ENCODE measurements at regions not wholly inside any gene's neighbourhood (a gene's known extent, or its start where the extent isn't known, plus 50 kb on each side); places are given as distances from the start of the nearest gene placed in this dataset.

GRCh38 chr6:122035173-122035572, 364.3 kb upstream of the HSF2 start:
- DNase-seq (no peak), FAIRE-seq (no peak)
- no peaks in the 10 kb centered on the region for H3K4me1 ChIP-seq (ENCODE audit: control insufficient read depth in 2 of 3, insufficient read depth in 2 of 3, low read depth in 1 of 3, low read length in 3 of 3)
- intact Hi-C loops (cut with DNase I), result no loop called here
- H3K9ac ChIP-seq (ENCODE audit: low read length in 3 of 3), result no peak overlapping the region
- no peaks in the 10 kb centered on the region for H3K27me3 ChIP-seq (ENCODE audit: control insufficient read depth, insufficient read depth, low read length)
- no peak overlapping the region for H3K27ac ChIP-seq (ENCODE audit: low read depth in 2 of 2, low read length in 2 of 2)
- H3K36me3 ChIP-seq (ENCODE audit: control insufficient read depth in 2 of 3, insufficient read depth in 3 of 3, low read length in 3 of 3), result no peaks in the 10 kb centered on the region
- no peak overlapping the region for H3K4me3 ChIP-seq (ENCODE audit: low read length in 3 of 3)
- no peaks in the 10 kb centered on the region for H3K9me3 ChIP-seq (ENCODE audit: control insufficient read depth in 2 of 3, insufficient read depth in 1 of 3, low read length in 3 of 3)
- TF ChIP-seq CTCF (IDR thresholded peaks at IDR 0.05; ENCODE audit: borderline replicate concordance, extremely low read depth, insufficient read depth), result no peak

- no peak for TF ChIP-seq CTCF (IDR thresholded peaks at IDR 0.05; ENCODE audit: borderline replicate concordance, extremely low read depth, insufficient read depth)
- no peak for FAIRE-seq
Measured at GRCh38 chr6:122040261-122040660, 359.2 kb upstream of the HSF2 start.

GRCh38 chr6:122042380-122042779, 357.1 kb upstream of the HSF2 start:
- H3K36me3 ChIP-seq (ENCODE audit: control insufficient read depth in 2 of 3, insufficient read depth in 3 of 3, low read length in 3 of 3), result no peaks in the 10 kb centered on the region
- intact Hi-C loops (cut with DNase I), result no loop called here
- H3K27me3 ChIP-seq (ENCODE audit: control insufficient read depth, insufficient read depth, low read length), result no peaks in the 10 kb centered on the region
- DNase-seq (no peak), FAIRE-seq (no peak)
- H3K27ac ChIP-seq (ENCODE audit: low read depth in 2 of 2, low read length in 2 of 2), result no peak overlapping the region
- H3K4me3 ChIP-seq (ENCODE audit: low read length in 3 of 3), result no peak overlapping the region
- no peaks in the 10 kb centered on the region for H3K4me1 ChIP-seq (ENCODE audit: control insufficient read depth in 2 of 3, insufficient read depth in 2 of 3, low read depth in 1 of 3, low read length in 3 of 3)
- H3K9ac ChIP-seq (ENCODE audit: low read length in 3 of 3), result no peak overlapping the region
- no peak for TF ChIP-seq CTCF (IDR thresholded peaks at IDR 0.05; ENCODE audit: borderline replicate concordance, extremely low read depth, insufficient read depth)
- H3K9me3 ChIP-seq (ENCODE audit: control insufficient read depth in 2 of 3, insufficient read depth in 1 of 3, low read length in 3 of 3), result no peaks in the 10 kb centered on the region

More at GRCh38 chr6:122040261-122040660, 359.2 kb upstream of the HSF2 start:
- Histone ChIP-seq H3K4me3 (ENCODE audit: low read length in 3 of 3) (no peak overlapping the region), H3K36me3 (ENCODE audit: control insufficient read depth in 2 of 3, insufficient read depth in 3 of 3, low read length in 3 of 3) (no peaks in the 10 kb centered on the region), H3K27me3 (ENCODE audit: control insufficient read depth, insufficient read depth, low read length) (no peaks in the 10 kb centered on the region), H3K4me1 (ENCODE audit: control insufficient read depth in 2 of 3, insufficient read depth in 2 of 3, low read depth in 1 of 3, low read length in 3 of 3) (no peaks in the 10 kb centered on the region), H3K9me3 (ENCODE audit: control insufficient read depth in 2 of 3, insufficient read depth in 1 of 3, low read length in 3 of 3) (no peaks in the 10 kb centered on the region), H3K27ac (ENCODE audit: low read depth in 2 of 2, low read length in 2 of 2) (no peak overlapping the region), H3K9ac (ENCODE audit: low read length in 3 of 3) (no peak overlapping the region)
- no peak for DNase-seq
- intact Hi-C loops (cut with DNase I), result no loop called here
